NCI-H2227 (cell line): ENCODE measurements at regions not wholly inside any gene's neighbourhood (a gene's known extent, or its start where the extent isn't known, plus 50 kb on each side); places are given as distances from the start of the nearest gene placed in this dataset.
A peak's percentile ranks its signal among the peaks of the same experiment; 100 is the strongest.
"Not testable (repeated sequence)": the region's sequence is repeated elsewhere in the genome, so short reads cannot be mapped to it uniquely, and the experiment has no call there.

Source experiments
- DNase-seq: peaks from one replicate; lab custom pipeline; 2025; ENCODE audit not compliant: unreplicated experiment; lab: John Stamatoyannopoulos, UW

DNA sequence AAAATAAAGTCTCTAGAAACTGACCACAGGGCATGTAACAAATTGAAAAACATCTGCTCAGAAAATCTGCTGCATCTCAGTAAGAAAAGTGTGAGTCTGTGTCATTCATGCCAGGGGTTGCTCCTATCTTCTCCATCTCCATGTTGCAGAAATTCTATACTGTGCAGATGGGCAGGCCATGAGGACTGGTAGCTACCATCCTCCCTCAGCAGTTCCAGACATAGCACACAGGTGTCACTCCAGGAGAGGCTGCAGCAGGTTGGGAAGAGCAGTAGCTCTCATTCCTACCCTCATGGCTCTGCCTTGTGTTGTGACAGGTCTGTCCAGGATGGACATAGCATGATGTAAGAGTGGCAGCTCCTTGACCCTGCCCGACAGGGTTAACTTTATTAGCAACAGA, 173.4 kb downstream of the NDUFS4 start:
- no peak for DNase-seq

DNA sequence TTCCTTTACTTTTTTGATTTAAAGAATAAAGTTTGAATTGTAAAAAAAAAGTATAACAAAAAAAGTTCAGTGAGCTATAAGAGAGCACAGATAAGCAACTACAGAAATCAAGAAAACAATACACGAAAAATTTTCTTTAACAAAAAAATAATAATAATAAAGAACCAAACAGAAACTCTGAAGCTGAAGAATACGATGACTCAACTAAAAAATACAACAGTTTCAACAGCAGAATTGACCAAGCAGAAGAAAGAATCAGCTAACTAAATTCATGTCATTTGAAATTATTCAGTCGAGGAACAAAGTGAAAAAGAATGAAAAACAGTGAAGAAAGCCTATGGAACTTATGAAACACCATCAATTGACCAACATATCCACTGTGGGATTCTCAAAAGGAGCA, 177.7 kb downstream of the NDUFS4 start:
- no peak for DNase-seq

DNA sequence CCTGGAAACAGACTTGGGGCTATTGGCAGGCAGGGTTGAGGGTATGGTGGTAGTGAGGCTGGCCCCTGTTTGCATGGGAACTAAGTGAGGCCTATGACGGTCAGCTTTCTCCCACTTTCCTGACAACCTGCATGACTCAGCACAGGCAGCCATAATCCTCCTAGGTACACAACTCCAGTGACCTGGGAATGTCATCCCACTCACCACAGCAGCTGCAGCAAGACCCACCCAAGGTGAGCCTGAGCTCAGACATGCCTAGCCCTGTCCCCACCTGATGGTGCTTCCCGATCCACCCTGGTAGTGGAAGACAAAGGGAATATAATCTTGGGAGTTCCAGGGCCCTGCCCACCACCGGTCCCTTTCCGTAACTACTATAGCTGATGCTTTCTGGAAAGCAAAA, 178.7 kb downstream of the NDUFS4 start:
- DNase-seq, result no peak

DNA sequence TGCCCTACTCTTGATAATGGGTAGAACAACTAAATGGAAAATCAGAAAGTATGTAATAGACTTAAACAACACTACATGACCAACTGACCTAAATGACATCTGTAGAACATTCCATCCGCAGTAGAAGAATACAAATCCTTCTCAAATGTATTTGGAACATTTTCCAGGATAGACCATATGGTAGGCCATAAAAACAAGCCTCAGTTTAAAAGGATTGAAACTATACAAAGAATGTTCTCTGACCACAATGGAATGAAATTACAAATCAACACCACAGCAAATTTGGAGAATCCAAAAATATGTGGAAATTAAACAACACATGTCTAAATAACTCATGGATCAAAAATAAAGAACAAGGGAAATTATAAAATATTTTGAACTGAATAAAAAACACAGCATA, 189.2 kb downstream of the NDUFS4 start:
- no peak for DNase-seq

DNA sequence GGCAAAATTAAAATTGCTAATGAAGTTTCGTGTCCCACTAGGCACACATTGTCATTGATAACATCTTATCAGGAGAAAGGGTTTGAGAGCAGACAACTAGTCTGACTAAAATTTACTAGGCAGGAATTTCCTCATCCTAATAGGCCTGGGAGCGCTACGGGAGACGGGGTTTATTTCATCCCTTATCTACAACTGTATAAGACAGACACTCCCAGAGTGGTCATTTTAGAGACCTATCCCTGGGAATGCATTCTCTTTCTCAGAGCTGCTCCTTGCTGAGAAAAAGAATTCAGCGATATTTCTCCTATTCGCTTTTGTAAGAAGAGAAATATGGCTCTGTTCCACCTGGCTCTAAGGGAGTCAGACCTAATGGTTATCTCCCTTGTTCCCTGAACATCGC, 191.8 kb downstream of the NDUFS4 start:
- DNase-seq, result not testable (repeated sequence)

DNA sequence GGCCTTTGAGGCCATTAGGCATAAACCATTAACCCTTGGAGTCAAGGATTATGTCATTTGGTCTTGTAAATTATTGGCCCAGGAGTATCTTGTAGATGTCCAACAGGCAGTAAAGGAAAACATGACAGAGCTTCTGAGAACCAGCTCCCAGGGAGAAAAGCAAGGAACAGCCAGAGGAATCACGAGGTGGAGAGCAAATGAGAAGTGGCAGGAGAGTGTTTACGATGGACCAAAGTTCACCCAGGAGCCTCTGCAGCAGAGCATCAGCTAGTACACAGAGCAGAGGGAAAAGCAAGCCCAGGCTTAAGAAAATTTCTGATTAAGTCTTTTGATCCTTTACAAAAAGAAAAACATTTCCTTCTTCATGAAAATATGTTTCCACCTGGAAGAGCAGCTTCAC, 206.2 kb downstream of the NDUFS4 start:
- DNase-seq, result no peak

DNA sequence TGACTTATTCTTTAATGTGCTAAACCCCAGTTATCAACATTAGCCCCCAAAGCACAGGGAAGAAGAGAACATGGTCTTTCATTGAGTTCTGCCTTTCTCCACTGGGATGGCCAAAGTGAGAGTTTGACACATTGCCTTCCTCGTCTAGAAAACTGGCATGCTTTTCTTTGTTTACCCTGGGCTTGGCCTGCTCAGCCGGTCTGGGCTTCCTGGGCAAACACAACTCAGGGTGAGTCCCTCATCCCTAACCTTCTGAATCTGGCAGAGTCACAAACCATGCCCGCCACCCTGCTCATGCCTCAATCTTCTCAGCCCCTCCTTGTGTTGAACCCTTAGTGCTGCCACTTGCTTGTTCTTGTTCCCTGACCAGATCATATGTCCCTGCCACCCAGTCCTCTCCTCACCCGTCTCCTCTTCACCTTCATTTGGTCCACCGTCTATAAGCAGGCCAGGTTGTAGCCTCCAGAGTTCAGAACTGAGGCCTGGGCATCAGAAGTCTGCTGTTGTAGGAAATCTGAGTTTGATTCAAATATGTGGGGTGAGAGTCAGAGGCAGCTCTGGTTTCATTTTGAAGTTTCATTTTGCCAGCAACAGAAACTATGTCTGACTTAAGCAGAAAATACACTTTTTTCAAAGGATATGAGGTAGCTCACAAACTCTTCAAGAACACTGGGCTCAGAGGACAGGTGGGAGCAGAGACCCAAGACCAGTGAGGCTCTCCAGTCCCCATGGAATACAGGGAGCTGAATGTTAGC, 217.6 kb downstream of the NDUFS4 start:
- DNase-seq, result no peak

DNA sequence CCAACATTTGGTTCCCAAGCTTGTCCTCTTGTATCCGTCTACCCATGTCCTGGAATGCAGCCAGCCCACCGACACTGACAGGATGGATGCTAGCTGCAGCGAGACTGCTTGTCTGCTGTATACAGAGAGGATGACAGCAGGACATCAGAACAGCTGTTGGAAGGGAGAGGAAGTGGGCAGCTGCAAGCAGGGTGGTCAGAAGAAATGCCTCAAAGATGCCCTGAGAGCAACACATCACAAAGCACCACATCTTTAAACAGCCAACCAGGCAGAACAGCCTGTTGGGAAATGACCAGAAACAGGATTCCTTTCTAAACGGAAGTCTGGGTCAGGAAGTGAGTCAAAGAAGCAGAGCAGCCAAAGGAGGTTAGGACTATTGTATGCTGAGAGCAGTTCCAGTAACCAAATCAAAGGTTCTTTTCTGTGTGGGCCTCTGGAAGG, 219.1 kb downstream of the NDUFS4 start:
- DNase-seq, result no peak

DNA sequence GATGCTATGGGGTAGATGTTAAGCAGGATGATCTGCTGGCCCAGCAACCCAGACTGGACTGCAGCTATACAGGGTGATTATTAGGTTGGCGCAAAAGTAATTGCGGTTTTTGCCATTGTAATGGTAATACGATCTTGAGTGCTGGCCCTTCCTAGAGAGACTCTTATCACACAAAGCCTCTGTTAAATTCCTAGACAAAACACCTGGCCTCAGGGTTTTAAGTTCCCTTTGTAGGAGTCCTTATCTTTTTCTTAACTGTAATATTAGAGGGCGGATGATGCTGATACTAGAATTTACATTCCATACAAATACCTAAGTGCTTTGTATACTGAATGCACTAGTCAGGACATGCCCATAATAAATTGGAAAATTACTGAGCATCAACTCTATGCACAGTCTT, 222.2 kb downstream of the NDUFS4 start:
- peak; percentile 35 for DNase-seq

DNA sequence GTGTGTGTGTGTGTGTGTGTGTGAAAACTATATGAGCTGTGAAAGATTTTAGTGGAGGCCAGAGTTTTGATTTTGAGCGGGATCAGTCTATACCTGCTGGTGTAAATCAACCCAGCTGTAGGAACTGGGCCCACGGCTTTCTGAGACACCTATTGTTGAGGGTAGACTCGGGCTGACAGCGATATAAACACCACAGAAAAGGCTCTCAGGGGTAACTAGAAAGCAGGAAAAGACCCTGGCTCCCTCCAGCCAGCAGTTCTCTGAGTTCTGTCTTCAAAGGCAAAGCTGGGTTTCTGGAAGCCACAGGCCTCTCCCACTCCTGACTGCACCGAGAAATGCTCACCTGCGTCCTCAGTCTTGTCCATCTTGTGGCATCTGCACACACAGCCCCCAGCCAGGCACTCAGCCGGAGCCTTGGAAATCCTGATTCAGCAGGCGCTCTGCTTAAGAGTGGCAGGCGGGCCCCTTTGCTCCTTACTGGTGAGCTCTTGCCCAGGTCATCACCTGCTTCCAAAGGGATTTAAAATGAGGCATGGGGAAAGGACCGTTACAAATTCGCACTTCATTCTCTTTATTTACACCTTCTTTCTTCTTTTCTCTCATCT, 223.3 kb downstream of the NDUFS4 start:
- DNase-seq, result no peak

DNA sequence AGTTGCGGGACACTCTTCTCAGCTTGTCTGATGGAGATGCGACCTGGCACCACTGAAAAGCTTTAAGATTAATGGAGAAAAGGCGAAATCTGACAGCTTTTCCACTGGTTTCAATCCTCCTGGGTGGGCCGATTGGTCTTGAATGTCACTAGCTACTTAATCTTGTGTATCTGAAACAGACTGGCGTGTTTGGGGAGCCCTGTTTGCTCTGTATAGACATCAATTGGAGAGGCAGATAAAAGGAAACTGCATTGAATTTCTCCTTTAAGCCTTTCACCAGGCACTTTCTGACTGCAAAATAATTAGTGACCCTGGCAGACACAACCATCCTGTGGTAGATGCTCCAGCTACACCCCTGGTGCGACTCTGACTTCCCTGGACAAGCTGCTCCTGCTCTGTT, 224.2 kb downstream of the NDUFS4 start:
- no peak for DNase-seq

DNA sequence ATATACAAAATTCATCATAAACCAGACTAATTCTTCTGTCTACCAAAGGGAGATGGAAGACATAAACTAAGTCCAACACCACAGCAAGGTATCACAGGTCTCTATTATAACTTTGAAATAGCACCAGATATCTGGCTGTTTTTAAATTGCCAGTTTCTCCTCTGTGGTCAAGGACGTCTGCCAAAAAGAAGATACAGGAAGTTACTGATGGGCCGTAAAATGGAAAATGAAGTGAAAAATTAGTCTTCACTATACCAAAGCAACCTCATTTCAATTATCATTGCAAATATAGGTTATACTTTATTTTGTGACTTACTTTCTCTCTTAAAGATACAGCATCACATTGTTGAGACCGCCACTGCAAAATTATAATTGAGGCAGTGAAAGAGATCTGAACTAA, 225.5 kb downstream of the NDUFS4 start:
- DNase-seq, result no peak

DNA sequence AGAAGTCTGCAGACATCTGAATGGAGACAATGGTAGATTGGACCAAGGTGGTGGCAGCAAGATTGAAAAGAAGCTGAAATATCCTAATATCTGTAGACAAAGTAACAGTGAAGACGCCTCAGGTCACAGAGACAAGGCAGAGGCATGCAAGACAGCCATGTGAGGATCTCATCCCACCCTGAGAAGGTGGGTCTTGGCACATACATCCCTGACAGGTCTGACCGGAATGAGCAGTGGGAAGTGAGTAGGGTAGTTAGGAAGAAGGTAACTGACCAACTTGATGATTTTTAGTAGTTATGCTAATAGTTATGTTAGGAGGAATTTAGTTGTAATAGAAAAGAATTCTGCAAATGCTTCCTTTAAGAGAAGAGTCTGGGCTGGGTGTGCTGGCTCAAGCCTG, 229.6 kb downstream of the NDUFS4 start:
- no peak for DNase-seq

DNA sequence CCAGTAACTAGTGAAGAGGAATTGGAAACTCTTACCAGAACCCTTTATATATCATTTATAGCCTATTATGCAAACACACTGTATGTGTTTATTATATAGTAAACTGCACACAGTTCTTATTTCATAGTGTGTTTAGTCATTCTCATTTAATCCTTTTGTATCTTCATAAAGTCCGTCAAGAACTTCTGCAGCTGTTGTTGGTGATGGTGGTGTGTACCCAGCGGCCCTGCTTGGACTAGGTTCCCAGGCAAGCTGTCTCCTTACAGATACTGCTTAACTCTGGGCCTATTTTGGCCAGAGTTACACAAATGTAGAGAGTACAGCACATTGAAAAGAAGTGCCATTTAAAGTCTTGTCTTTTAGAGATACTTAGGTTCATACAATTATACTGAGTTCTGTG, 231.9 kb downstream of the NDUFS4 start:
- DNase-seq, result no peak

DNA sequence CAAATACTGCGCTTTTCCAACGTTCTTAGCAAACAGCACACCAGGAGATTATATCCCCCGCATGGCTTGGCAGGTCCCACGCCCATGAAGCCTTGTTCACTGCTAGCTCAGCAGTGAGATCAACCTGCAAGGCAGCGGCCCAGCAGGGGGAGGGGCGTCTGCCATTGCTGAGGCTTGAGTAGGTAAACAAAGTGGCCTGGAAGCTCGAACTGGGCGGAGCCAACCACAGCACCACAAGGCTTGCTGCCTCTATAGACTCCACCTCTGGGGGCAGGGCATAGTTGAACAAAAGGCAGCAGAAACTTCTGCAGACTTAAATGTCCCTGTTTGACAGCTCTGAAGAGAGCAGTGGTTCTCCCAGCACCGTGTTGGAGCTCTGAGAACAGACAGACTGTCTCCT, 239.2 kb downstream of the NDUFS4 start:
- not testable (repeated sequence) for DNase-seq

DNA sequence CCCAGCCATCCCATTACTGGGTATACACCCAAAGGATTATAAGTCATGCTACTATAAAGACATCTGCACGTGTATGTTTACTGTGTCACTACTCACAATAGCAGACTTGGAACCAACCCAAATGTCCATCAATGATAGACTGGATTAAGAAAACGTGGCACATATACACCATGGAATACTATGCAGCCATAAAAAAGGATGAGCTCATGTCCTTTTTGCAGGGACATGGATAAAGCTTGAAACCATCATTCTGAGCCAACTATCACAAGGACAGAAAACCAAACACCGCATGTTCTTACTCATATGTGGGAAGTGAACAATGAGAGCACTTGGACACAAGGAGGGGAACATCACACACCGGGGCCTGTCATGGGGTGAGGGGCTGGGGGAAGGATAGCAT, 248.0 kb downstream of the NDUFS4 start:
- DNase-seq, result not testable (repeated sequence)

DNA sequence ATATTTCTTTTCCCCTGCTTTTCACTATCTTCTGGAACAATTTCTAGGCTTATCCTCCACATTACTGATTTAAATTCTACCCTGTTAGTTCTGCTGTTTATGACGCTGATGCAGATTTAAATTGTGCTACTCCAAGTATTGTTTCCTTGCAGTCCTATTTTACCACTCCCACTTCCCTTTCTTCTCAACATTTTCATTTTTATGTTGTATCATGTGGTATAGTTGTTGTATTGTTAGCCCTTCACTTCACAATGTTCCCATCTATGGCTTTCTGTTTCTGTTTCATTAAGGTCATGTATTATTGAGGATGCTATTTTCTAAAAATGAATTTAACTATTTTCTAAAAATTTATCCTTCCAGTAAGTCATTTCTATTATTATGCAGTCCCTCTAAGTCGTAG, 254.4 kb downstream of the NDUFS4 start:
- no peak for DNase-seq

DNA sequence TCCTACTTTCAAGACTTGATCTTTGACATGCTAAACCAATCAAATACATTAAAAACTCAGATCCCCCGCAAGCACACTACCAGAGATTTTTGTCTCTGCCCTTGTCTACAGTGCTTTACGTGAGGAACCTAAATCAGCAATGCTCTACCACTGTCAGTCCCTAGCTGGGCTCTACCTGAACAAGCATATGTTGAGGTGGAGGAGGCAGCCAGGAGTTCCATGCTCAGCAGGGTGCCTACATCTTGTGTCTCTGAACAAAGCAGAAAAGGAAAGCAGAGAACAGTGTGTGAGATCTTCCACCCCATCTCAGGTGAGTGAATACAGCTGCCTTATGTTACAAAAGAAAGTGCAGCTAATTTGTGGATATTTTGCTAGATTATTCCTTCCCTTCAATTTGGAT, 255.0 kb downstream of the NDUFS4 start:
- no peak for DNase-seq

DNA sequence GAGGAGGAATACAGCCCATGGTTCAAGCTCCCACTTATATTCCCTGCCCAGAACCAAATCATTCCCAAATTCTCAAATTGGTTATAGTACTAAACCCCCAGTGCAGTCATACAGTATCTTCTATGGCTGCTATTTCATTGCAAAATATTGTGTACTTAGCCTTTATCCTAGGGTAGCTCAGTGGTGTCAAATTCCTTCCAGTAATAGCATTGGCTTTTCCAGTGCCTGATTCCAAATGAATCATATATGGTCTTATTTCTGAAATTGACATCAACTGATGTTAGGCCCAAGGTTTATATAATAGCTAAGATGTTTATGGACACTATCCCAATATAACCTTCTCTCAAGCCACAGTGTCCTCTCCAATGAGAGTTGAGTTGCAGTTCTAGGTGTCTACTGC, 256.7 kb downstream of the NDUFS4 start:
- DNase-seq, result no peak

DNA sequence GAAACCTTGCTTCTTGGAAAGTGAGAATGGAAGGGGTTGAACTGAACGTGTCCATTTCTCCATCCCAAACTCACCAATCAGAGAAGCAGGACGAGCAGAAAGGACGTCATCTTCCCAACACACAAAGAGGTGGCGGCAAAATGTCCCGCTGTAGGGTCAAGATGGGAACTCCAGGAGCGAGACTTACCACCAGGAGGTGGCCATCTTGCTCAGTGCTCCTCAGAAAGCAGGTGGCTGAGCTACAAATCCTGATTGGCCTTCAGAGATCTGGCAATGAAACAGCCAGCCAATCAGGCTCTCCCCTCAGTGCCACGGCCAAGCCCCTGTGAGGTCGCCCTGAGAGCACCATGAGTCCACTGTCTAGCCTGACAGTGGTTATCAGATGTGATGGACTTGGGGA, 259.0 kb downstream of the NDUFS4 start:
- DNase-seq, result no peak

DNA sequence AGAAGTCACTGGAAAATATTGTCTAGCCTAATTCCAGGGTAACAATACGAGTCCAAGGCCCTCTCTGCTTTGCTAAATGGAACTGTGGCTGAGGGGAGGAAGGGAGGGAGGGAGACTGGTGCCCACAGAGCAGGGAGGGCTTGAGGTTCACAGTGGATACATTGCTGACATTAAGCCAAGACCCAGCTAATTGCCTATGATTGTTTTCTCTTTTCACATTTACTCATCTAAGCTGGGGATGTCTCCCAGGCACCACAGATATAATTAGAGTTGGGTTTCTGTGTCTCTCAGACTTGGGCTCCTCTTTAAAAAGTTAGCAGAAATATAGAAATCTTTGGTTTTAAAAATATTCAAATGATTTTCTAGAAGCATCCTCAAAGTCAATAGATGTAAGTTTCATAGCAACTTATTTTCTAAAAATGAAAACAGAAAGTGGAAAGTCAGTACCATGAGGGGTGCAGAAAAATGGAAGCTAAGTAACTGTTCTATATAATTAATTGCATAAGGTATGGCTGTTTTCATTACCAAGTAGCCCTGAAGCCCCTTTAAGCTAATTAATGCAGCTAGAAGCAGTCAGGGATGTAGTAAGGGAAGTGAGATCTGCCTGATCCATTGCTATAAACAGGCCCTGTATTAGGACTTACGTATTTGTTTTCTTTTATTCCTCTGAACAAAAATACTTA, 259.8 kb downstream of the NDUFS4 start:
- no peak for DNase-seq

DNA sequence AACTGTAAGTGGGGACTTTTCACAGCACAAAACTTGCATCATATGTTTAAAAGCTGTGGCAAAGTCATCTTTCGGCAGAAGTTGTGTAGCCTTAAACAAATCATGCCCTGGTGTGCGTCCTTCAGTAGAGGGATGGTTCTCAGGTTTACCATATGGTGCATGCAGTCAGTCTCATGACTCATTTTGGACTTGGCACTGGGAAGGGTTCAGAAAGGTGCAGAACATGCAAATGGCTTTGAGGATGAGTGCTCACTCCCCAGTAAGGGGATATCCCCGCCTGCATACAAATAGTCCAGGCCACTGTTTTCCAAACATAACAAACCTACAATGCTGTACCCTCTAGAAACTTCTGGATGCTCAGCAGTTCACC, 260.3 kb downstream of the NDUFS4 start:
- DNase-seq, result no peak
